C4-2B (cell line): ENCODE measurements at regions not wholly inside any gene's neighbourhood (a gene's known extent, or its start where the extent isn't known, plus 50 kb on each side); places are given as distances from the start of the nearest gene placed in this dataset.
"Not testable (repeated sequence)": the region's sequence is repeated elsewhere in the genome, so short reads cannot be mapped to it uniquely, and the experiment has no call there.

Source experiments
- H3K27ac ChIP-seq: fragments of 450-650 bp; 2 replicates; pipeline ENCODE4 v1.5.1; 2017
- CTCF ChIP-seq: fragments of 450-650 bp; conservative IDR thresholded peaks from 2 replicates; pipeline ENCODE4 v1.5.1; 2017; ENCODE audit warnings: mild to moderate bottlenecking
- ZFX ChIP-seq: fragments of 450-650 bp; IDR thresholded peaks from 2 replicates; pipeline ENCODE4 v1.6.1; 2017

GRCh38 chr9:10867194-10867593 lies 254.4 kb upstream of the PTPRD start:
- TF ChIP-seq CTCF (no peak), ZFX (no peak)
- no peak overlapping the region for H3K27ac ChIP-seq

GRCh38 chr9:10869687-10870086 lies 256.9 kb upstream of the PTPRD start:
- no peak overlapping the region for H3K27ac ChIP-seq
- no peak for TF ChIP-seq ZFX

- no peak overlapping the region for H3K27ac ChIP-seq
- TF ChIP-seq ZFX (no peak), CTCF (no peak)
Observed at GRCh38 chr9:10873999-10874398, 261.2 kb upstream of the PTPRD start.

- TF ChIP-seq CTCF (no peak), ZFX (no peak)
- no peak overlapping the region for H3K27ac ChIP-seq
Observed at GRCh38 chr9:10875752-10876151, 262.9 kb upstream of the PTPRD start.

GRCh38 chr9:10876333-10876732 lies 263.5 kb upstream of the PTPRD start:
- H3K27ac ChIP-seq = no peak overlapping the region
- TF ChIP-seq ZFX (no peak), CTCF (no peak)

- not testable (repeated sequence) for H3K27ac ChIP-seq
Observed at GRCh38 chr9:10890266-10890665, 277.5 kb upstream of the PTPRD start.

- no peak for TF ChIP-seq ZFX
- no peak for TF ChIP-seq CTCF
- H3K27ac ChIP-seq = no peak overlapping the region
Observed at GRCh38 chr9:10899509-10899908, 286.7 kb upstream of the PTPRD start.

- no peak overlapping the region for H3K27ac ChIP-seq
- no peak for TF ChIP-seq ZFX
- no peak for TF ChIP-seq CTCF
Observed at GRCh38 chr9:10903969-10904368, 291.2 kb upstream of the PTPRD start.

GRCh38 chr9:10910779-10911178 lies 298.0 kb upstream of the PTPRD start:
- TF ChIP-seq ZFX (no peak), CTCF (no peak)
- H3K27ac ChIP-seq = no peak overlapping the region
